Lung (tissue), 11 donors: ENCODE measurements at regions not wholly inside any gene's neighbourhood (a gene's known extent, or its start where the extent isn't known, plus 50 kb on each side); places are given as distances from the start of the nearest gene placed in this dataset.

ENCODE experiments used
- ATAC-seq: fragments of 200-7000 bp; cut with Tn5 transposase; one replicate; pipeline ENCODE4 v1.9.1; 2020; ENCODE audit warnings: moderate number of reproducible peaks; ENCODE audit not compliant: insufficient read depth, low FRiP score
- DNase-seq, 3 donors: peaks; one replicate each; pipeline ENCODE4 v3.0.0-alpha.2; 2013 to 2017
- H3K27ac ChIP-seq, 2 donors: one replicate each; pipeline ENCODE4 v1.5.1; 2013; ENCODE audit warnings: mild to moderate bottlenecking in 2 of 2, moderate library complexity in 2 of 2, control low read depth in 1 of 2, inconsistent platforms in 1 of 2, low read depth in 1 of 2, low read length in 1 of 2
- H3K27me3 ChIP-seq, 3 donors: one replicate each; pipeline ENCODE4 v1.5.1; 2013; ENCODE audit warnings: low read length in 2 of 3; ENCODE audit not compliant: control insufficient read depth in 3 of 3, insufficient read depth in 3 of 3
- H3K36me3 ChIP-seq, 4 donors: one replicate each; pipeline ENCODE4 v1.5.1; 2013; ENCODE audit warnings: low read length in 4 of 4, mild to moderate bottlenecking in 1 of 4, moderate library complexity in 1 of 4; ENCODE audit not compliant: control insufficient read depth in 4 of 4, insufficient read depth in 4 of 4
- H3K4me1 ChIP-seq, 5 donors: one replicate each; pipeline ENCODE4 v1.5.1; 2013; ENCODE audit warnings: low read length in 5 of 5, mild to moderate bottlenecking in 2 of 5, moderate library complexity in 1 of 5; ENCODE audit not compliant: control insufficient read depth in 5 of 5, insufficient read depth in 5 of 5
- H3K4me3 ChIP-seq: one replicate; pipeline ENCODE4 v1.5.1; 2013; ENCODE audit warnings: mild to moderate bottlenecking, control low read depth, moderate library complexity
- H3K9ac ChIP-seq, 2 donors: one replicate each; pipeline ENCODE4 v1.5.1; 2013; ENCODE audit warnings: low read length in 2 of 2, control low read depth in 1 of 2; ENCODE audit not compliant: insufficient read depth in 1 of 2
- H3K9me3 ChIP-seq, 4 donors: one replicate each; pipeline ENCODE4 v1.5.1; 2013; ENCODE audit warnings: low read length in 3 of 4, mild to moderate bottlenecking in 1 of 4, moderate library complexity in 1 of 4; ENCODE audit not compliant: control insufficient read depth in 4 of 4, insufficient read depth in 3 of 4
- WGBS, 2 donors: extraction: QIAGEN DNeasy Blood & Tissue Kit; methylation state at CpG; one replicate each; pipeline ENCODE4 v1.1.7; 2013; 5-methylcytosine and 5-hydroxymethylcytosine counted together
- TF ChIP-seq, protein P1 (sequence below): IDR thresholded peaks from 2 replicates; pipeline ENCODE4 v1.5.1; 2012; ENCODE audit warnings: mild to moderate bottlenecking; ENCODE audit errors: control extremely low read depth, extremely low read depth
- donor health status: control.
- donor health status: control.
- donor health status: Bipolar disorder and iron deficiency.
- donor health status: healthy.
- donor health status: DM: yes; HTN: yes; CAD: no.

DNA sequence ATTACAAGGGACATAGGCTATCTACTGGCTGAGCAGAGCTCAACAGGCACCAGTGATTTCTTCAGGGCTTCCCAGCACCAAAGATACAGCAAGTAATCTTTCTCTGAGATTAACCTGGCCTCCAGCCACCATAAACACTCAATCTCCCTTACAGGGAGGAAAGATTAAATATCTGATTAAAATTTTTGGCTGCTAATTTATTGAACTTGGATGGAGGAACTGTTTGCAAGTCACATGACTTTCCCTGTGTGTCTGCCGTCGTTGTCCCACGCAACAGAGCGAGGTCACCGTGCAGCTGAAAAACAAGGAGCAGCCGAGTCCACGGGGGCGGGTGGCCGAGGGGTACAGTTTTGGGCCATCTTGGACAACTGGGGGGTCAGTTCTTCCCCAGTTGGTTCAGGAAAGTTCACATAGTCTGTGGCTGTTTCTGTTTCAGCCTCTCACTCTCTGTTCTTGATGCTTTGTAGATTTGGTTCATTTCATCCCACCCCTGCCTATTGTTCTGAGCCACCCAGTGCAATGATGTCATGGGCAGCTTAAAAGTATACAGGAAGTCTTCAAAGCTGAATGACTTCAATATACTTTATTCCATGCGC lies 186.8 kb upstream of the CTAGE1 start:
- DNase-seq: peak; percentile 47 to 82 (median 79)
- H3K9me3 ChIP-seq: no peaks in the 10 kb centered on the region
- TF ChIP-seq, protein P1, sequence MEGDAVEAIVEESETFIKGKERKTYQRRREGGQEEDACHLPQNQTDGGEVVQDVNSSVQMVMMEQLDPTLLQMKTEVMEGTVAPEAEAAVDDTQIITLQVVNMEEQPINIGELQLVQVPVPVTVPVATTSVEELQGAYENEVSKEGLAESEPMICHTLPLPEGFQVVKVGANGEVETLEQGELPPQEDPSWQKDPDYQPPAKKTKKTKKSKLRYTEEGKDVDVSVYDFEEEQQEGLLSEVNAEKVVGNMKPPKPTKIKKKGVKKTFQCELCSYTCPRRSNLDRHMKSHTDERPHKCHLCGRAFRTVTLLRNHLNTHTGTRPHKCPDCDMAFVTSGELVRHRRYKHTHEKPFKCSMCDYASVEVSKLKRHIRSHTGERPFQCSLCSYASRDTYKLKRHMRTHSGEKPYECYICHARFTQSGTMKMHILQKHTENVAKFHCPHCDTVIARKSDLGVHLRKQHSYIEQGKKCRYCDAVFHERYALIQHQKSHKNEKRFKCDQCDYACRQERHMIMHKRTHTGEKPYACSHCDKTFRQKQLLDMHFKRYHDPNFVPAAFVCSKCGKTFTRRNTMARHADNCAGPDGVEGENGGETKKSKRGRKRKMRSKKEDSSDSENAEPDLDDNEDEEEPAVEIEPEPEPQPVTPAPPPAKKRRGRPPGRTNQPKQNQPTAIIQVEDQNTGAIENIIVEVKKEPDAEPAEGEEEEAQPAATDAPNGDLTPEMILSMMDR: no peak
- no peaks in the 10 kb centered on the region for H3K27me3 ChIP-seq
- H3K27ac ChIP-seq: peak overlapping the region in 1 of 2 donors; percentile 55
- H3K36me3 ChIP-seq: no peaks in the 10 kb centered on the region
- no peak overlapping the region for H3K4me3 ChIP-seq
- ATAC-seq: peak; percentile 35
- WGBS, 2 donors: 37 to 70% methylated on average over 10 of the region's 10 CpGs
- H3K9ac ChIP-seq: peak overlapping the region in 1 of 2 donors; percentile 2
- H3K4me1 ChIP-seq: peaks cover 0 to 27% (median 13%) of the 10 kb centered on the region in 5 donors

- H3K27me3 ChIP-seq: no peaks in the 10 kb centered on the region
- no peak overlapping the region for H3K9ac ChIP-seq
- peak overlapping the region in 1 of 2 donors; percentile 77 for H3K27ac ChIP-seq
- 38 to 55% methylated on average over 3 of the region's 3 CpGs for WGBS, 2 donors
- DNase-seq (no peak), ATAC-seq (no peak)
- peaks cover 0 to 32% (median 15%) of the 10 kb centered on the region in 5 donors for H3K4me1 ChIP-seq
- no peak overlapping the region for H3K4me3 ChIP-seq
- H3K36me3 ChIP-seq: no peaks in the 10 kb centered on the region
- TF ChIP-seq, protein P1: no peak
- H3K9me3 ChIP-seq: no peaks in the 10 kb centered on the region
Measured at GRCh38 chr18:22604986-22605421, 187.3 kb upstream of the CTAGE1 start.

DNA sequence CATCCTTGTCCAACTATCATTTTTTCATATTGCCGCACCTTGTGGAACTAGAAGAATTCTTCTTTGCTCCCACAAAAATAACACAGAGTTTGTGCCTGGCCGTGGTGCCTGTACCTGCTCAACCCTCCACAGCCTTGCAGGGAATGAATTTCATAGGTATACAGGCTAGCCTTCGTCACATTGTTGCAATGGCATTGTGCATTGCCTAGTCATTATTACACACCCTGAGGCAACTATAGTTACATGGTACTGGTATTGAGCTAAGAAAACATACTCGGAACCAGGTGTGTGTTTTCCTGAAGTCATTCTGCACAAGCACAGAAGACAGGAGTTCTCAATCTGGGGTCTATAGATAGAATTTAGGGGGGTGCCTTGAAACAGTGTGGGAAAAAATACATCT lies 188.0 kb upstream of the CTAGE1 start:
- 70 to 71% methylated on average over 4 of the region's 4 CpGs for WGBS, 2 donors
- no peaks in the 10 kb centered on the region for H3K9me3 ChIP-seq
- no peak overlapping the region for H3K9ac ChIP-seq
- H3K4me1 ChIP-seq: peaks cover 0 to 33% (median 15%) of the 10 kb centered on the region in 5 donors
- H3K4me3 ChIP-seq: no peak overlapping the region
- DNase-seq (no peak), ATAC-seq (no peak)
- H3K27me3 ChIP-seq: no peaks in the 10 kb centered on the region
- TF ChIP-seq, protein P1: no peak
- no peaks in the 10 kb centered on the region for H3K36me3 ChIP-seq
- H3K27ac ChIP-seq: no peak overlapping the region
